ENCODE measurements at regions not wholly inside any gene's neighbourhood (a gene's known extent, or its start where the extent isn't known, plus 50 kb on each side); places are given as distances from the start of the nearest gene placed in this dataset.

- ATAC-seq: no peak
- CTCF ChIA-PET (ENCODE audit: low intra/inter-chr PET ratio, low total read pairs): no interaction called here
Measured at GRCh38 chr2:12818416-12819102, 101.8 kb downstream of the TRIB2 start.

GRCh38 chr2:12819103-12819475, 102.4 kb downstream of the TRIB2 start:
- intact Hi-C loops (cut with micrococcal nuclease; ENCODE audit: unreplicated experiment): no loop called here
- WGBS (ENCODE audit: low lambda C conversion rate): 3% methylated on average over 3 of the region's 3 CpGs
- Histone ChIP-seq H3K4me3 (replicated peaks in 1 of 3; ENCODE audit: insufficient read depth in 1 of 3, low read depth in 2 of 3, low read length in 3 of 3) (no peak overlapping the region), H3K9me3 (ENCODE audit: low read length) (peaks cover 6% of the 10 kb centered on the region; the same call in 1 of the 2 replicates), H3K4me2 (ENCODE audit: low read depth, low read length) (no peak overlapping the region), H3K27me3 (ENCODE audit: control insufficient read depth in 1 of 2, insufficient read depth in 2 of 2, low read length in 2 of 2) (no peaks in the 10 kb centered on the region), H3K9ac (ENCODE audit: insufficient read depth, low read depth, low read length) (no peak overlapping the region), H3K27ac (ENCODE audit: extremely low read length, insufficient read depth, low read length) (no peak overlapping the region), H2AFZ (ENCODE audit: low read length) (no peak overlapping the region), H3K4me1 (ENCODE audit: insufficient read depth, low read length) (no peaks in the 10 kb centered on the region), H3K36me3 (replicated peaks in 1 of 2; ENCODE audit: control insufficient read depth in 1 of 2, insufficient read depth in 2 of 2, low read length in 2 of 2) (no peaks in the 10 kb centered on the region), H3K79me2 (ENCODE audit: insufficient read depth, low read length) (no peaks in the 10 kb centered on the region), H4K20me1 (ENCODE audit: insufficient read depth, low read length) (no peaks in the 10 kb centered on the region)
- CTCF ChIA-PET (ENCODE audit: low intra/inter-chr PET ratio, low total read pairs): no interaction called here
- no TSS peak for BruUV-seq (replicated peaks)
- POLR2A ChIA-PET: no interaction called here
- DNase-seq (ENCODE audit: low spot score) (no peak), ATAC-seq (no peak), FAIRE-seq (no peak)
- in situ Hi-C loops (cut with HindIII; ENCODE audit: extremely low pct_ligation_motif_present, low pct_unique_long_range_greater_than_20kb): no loop called here
- TF ChIP-seq BATF2 (CRISPR knock-in tag; IDR thresholded peaks at IDR 0.05) (no peak), CEBPB (IDR thresholded peaks at IDR 0.05; ENCODE audit: borderline replicate concordance, low read depth, low read length) (peak; percentile 66; the same call in 1 of the 2 replicates)

More at GRCh38 chr2:12818416-12819102, 101.8 kb downstream of the TRIB2 start:
- Histone ChIP-seq H3K9me3 (ENCODE audit: low read length) (peaks cover 6% of the 10 kb centered on the region; the same call in 1 of the 2 replicates), H2AFZ (ENCODE audit: low read length) (no peak overlapping the region), H3K27ac (ENCODE audit: extremely low read length, insufficient read depth, low read length) (no peak overlapping the region), H3K4me1 (ENCODE audit: insufficient read depth, low read length) (no peaks in the 10 kb centered on the region), H3K4me3 (replicated peaks in 1 of 3; ENCODE audit: insufficient read depth in 1 of 3, low read depth in 2 of 3, low read length in 3 of 3) (no peak overlapping the region), H3K27me3 (ENCODE audit: control insufficient read depth in 1 of 2, insufficient read depth in 2 of 2, low read length in 2 of 2) (no peaks in the 10 kb centered on the region), H3K79me2 (ENCODE audit: insufficient read depth, low read length) (no peaks in the 10 kb centered on the region), H3K9ac (ENCODE audit: insufficient read depth, low read depth, low read length) (no peak overlapping the region), H4K20me1 (ENCODE audit: insufficient read depth, low read length) (no peaks in the 10 kb centered on the region), H3K4me2 (ENCODE audit: low read depth, low read length) (no peak overlapping the region), H3K36me3 (replicated peaks in 1 of 2; ENCODE audit: control insufficient read depth in 1 of 2, insufficient read depth in 2 of 2, low read length in 2 of 2) (no peaks in the 10 kb centered on the region)
- 53% methylated on average over 11 of the region's 11 CpGs for WGBS (ENCODE audit: low lambda C conversion rate)
- TF ChIP-seq SNAPC5 (CRISPR knock-in tag; IDR thresholded peaks at IDR 0.05; ENCODE audit: borderline replicate concordance) (no peak), ZNF124 (CRISPR knock-in tag; IDR thresholded peaks at IDR 0.05) (no peak), ZNF274 (CRISPR knock-in tag; IDR thresholded peaks at IDR 0.05) (no peak), HNF4G (IDR thresholded peaks at IDR 0.05; ENCODE audit: borderline replicate concordance, low read depth, low read length) (no peak), HNF4G (CRISPR knock-in tag; IDR thresholded peaks at IDR 0.05; ENCODE audit: borderline replicate concordance, low read depth) (no peak), CCDC6 (CRISPR knock-in tag; IDR thresholded peaks at IDR 0.05) (no peak), KDM6A (CRISPR knock-in tag; IDR thresholded peaks at IDR 0.05; ENCODE audit: low read depth) (no peak), NPAS2 (CRISPR knock-in tag; IDR thresholded peaks at IDR 0.05; ENCODE audit: borderline replicate concordance) (no peak), ZKSCAN8 (CRISPR knock-in tag; IDR thresholded peaks at IDR 0.05; ENCODE audit: borderline replicate concordance) (no peak), ARID2 (CRISPR knock-in tag; IDR thresholded peaks at IDR 0.05; ENCODE audit: borderline replicate concordance) (no peak), FIP1L1 (IDR thresholded peaks at IDR 0.05; ENCODE audit: borderline replicate concordance, insufficient read depth, low read depth, low read length) (no peak), SIX4 (CRISPR knock-in tag; IDR thresholded peaks at IDR 0.05) (no peak), ZFP37 (CRISPR knock-in tag; IDR thresholded peaks at IDR 0.05; ENCODE audit: borderline replicate concordance) (no peak), ELF1 (CRISPR knock-in tag; IDR thresholded peaks at IDR 0.05) (no peak), ZNF660 (CRISPR knock-in tag; IDR thresholded peaks at IDR 0.05; ENCODE audit: borderline replicate concordance, low read depth) (no peak), ZNF451 (CRISPR knock-in tag; IDR thresholded peaks at IDR 0.05) (no peak), SMAD1 (CRISPR knock-in tag; IDR thresholded peaks at IDR 0.05; ENCODE audit: borderline replicate concordance, low read depth) (no peak), ARNT (IDR thresholded peaks at IDR 0.05) (no peak)
- POLR2A ChIA-PET: no interaction called here
- no peak for DNase-seq (ENCODE audit: low spot score)
- intact Hi-C loops (cut with micrococcal nuclease; ENCODE audit: unreplicated experiment) (no loop called here), in situ Hi-C loops (cut with HindIII; ENCODE audit: extremely low pct_ligation_motif_present, low pct_unique_long_range_greater_than_20kb) (no loop called here)
- BruUV-seq (replicated peaks): no TSS peak
- FAIRE-seq: no peak

Data from HepG2 (cell line).